H1 (cell line): ENCODE measurements at regions not wholly inside any gene's neighbourhood (a gene's known extent, or its start where the extent isn't known, plus 50 kb on each side); places are given as distances from the start of the nearest gene placed in this dataset.

ENCODE experiments used
- EP300 ChIP-seq, 2 experiments: IDR thresholded peaks; 1 replicate in 1 of 2; 2 replicates in 1 of 2; pipeline ENCODE4 v1.6.1; 2011 to 2012; ENCODE audit warnings: low read depth in 2 of 2, low read length in 2 of 2, mild to moderate bottlenecking in 2 of 2, borderline replicate concordance in 1 of 2, inconsistent platforms in 1 of 2, moderate library complexity in 1 of 2
- FOSL1 ChIP-seq: IDR thresholded peaks from 2 replicates; pipeline ENCODE4 v1.6.1; 2011; ENCODE audit warnings: mild to moderate bottlenecking, low read depth, low read length, moderate library complexity; ENCODE audit not compliant: insufficient read depth
- KDM1A ChIP-seq: fragments of 200-600, 300-600 bp; sonication (generic); IDR thresholded peaks from 2 replicates; pipeline ENCODE4 v1.7.1; 2016; ENCODE audit warnings: mild to moderate bottlenecking, low read length, borderline replicate concordance
- NRF1 ChIP-seq: IDR thresholded peaks from 2 replicates; pipeline ENCODE4 v1.6.1; 2011; ENCODE audit warnings: mild to moderate bottlenecking, low read depth, low read length, improper control_type of control experiment
- POLR2A ChIP-seq, 2 experiments: IDR thresholded peaks; 1 replicate in 1 of 2; 2 replicates in 1 of 2; pipeline ENCODE4 v1.6.1; 2011; ENCODE audit warnings: low read depth in 2 of 2, low read length in 2 of 2, mild to moderate bottlenecking in 2 of 2; ENCODE audit errors: control extremely low read depth in 1 of 2
- SIX5 ChIP-seq: IDR thresholded peaks from 2 replicates; pipeline ENCODE4 v1.6.1; 2011; ENCODE audit warnings: mild to moderate bottlenecking, low read depth, low read length
- SP1 ChIP-seq: IDR thresholded peaks from 2 replicates; pipeline ENCODE4 v1.6.1; 2011; ENCODE audit warnings: low read depth, low read length
- SP4 ChIP-seq: IDR thresholded peaks from 2 replicates; pipeline ENCODE4 v1.6.1; 2012; ENCODE audit warnings: low read length, inconsistent platforms
- TBP ChIP-seq: IDR thresholded peaks from 2 replicates; pipeline ENCODE4 v1.6.1; 2011; ENCODE audit warnings: low read depth, low read length, improper control_type of control experiment
- YY1 ChIP-seq: IDR thresholded peaks from 2 replicates; pipeline ENCODE4 v1.6.1; 2011; ENCODE audit warnings: low read depth, mild to moderate bottlenecking, low read length
- ZNF274 ChIP-seq: IDR thresholded peaks from 2 replicates; pipeline ENCODE4 v1.7.0; 2012; ENCODE audit warnings: low read length, borderline replicate concordance; ENCODE audit errors: extremely low read depth
- TF ChIP-seq, protein P1 (sequence below), 3 experiments: IDR thresholded peaks; 1 replicate in 2 of 3; 2 replicates in 1 of 3; pipeline versions ENCODE4 v1.5.1 to v1.6.1; 2011; ENCODE audit warnings: low read length in 3 of 3, mild to moderate bottlenecking in 3 of 3, inconsistent platforms in 2 of 3, low read depth in 1 of 3, moderate library complexity in 1 of 3; ENCODE audit not compliant: insufficient read depth in 1 of 3; ENCODE audit errors: control extremely low read depth in 1 of 3
- TF ChIP-seq, protein P2 (sequence below): IDR thresholded peaks from 2 replicates; pipeline ENCODE4 v1.6.1; 2012; ENCODE audit warnings: inconsistent platforms

DNA sequence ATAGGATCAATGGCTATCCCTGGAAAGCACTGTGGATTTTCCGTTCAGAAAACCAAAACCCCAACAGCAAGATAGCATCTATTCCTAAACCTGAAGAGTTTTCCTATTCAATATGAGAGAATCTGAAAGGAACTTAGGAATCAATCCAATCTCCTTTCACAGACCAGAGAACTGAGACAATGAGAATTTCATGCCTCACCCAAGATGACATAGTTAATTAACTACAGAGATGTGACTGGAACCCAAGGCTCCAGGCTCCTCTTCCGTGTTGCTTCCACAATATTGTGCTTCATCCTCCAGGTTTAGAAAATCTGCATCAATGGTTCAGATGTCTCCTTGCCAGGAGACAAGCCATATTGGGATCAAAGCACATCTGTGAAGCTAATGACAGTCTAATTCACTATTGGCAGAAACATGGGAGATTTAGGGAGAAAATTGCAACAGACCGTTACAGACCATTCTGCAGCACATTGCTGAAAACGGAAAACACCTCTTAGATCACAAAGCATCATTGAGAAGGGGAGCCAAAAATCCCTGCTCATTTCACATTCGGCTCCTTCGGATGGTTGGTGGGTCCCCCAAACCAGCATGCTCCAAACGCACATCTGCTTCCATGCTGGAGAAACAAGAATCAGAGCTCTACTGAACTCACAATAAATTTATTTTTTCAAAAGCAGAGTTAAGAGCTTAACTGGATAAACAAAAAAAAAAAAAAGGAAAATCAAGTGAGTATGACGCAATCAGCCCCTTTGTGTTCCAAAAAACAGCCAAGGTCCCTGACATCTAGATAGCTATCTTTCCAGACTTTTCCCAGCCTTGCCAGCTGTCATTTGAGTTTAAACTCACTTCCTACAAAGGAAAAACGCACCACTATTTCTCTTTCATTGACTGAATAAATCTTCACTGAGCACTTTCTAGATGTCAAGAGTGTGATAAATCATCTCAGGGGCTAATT is 290.3 kb downstream of the C1D start:
- TF ChIP-seq, protein P1, sequence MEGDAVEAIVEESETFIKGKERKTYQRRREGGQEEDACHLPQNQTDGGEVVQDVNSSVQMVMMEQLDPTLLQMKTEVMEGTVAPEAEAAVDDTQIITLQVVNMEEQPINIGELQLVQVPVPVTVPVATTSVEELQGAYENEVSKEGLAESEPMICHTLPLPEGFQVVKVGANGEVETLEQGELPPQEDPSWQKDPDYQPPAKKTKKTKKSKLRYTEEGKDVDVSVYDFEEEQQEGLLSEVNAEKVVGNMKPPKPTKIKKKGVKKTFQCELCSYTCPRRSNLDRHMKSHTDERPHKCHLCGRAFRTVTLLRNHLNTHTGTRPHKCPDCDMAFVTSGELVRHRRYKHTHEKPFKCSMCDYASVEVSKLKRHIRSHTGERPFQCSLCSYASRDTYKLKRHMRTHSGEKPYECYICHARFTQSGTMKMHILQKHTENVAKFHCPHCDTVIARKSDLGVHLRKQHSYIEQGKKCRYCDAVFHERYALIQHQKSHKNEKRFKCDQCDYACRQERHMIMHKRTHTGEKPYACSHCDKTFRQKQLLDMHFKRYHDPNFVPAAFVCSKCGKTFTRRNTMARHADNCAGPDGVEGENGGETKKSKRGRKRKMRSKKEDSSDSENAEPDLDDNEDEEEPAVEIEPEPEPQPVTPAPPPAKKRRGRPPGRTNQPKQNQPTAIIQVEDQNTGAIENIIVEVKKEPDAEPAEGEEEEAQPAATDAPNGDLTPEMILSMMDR (IDR thresholded peaks at IDR 0.05; ENCODE audit: control extremely low read depth in 1 of 3, insufficient read depth in 1 of 3, low read depth in 1 of 3, low read length in 3 of 3): no peak
- TF ChIP-seq YY1 (no peak), SP1 (no peak), SP4 (no peak), ZNF274 (no peak), POLR2A (IDR thresholded peaks at IDR 0.05; ENCODE audit: control extremely low read depth in 1 of 2, low read depth in 2 of 2, low read length in 2 of 2) (no peak), KDM1A (no peak), SIX5 (no peak), TBP (no peak), FOSL1 (no peak), NRF1 (no peak), EP300 (IDR thresholded peaks at IDR 0.05; ENCODE audit: borderline replicate concordance in 1 of 2, low read depth in 2 of 2, low read length in 2 of 2) (no peak)
- TF ChIP-seq, protein P2, sequence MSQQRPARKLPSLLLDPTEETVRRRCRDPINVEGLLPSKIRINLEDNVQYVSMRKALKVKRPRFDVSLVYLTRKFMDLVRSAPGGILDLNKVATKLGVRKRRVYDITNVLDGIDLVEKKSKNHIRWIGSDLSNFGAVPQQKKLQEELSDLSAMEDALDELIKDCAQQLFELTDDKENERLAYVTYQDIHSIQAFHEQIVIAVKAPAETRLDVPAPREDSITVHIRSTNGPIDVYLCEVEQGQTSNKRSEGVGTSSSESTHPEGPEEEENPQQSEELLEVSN: no peak
